Mucosa of rectum (tissue), 2 donors: ENCODE measurements at regions not wholly inside any gene's neighbourhood (a gene's known extent, or its start where the extent isn't known, plus 50 kb on each side); places are given as distances from the start of the nearest gene placed in this dataset.
"Not testable (repeated sequence)": the region's sequence is repeated elsewhere in the genome, so short reads cannot be mapped to it uniquely, and the experiment has no call there.

Source experiments
- H3K27ac ChIP-seq, 2 donors: one replicate each; pipeline ENCODE4 v1.7.0; 2013; ENCODE audit warnings: inconsistent platforms in 2 of 2, low read depth in 2 of 2, low read length in 2 of 2
- H3K27me3 ChIP-seq, 2 donors: one replicate each; pipeline ENCODE4 v1.7.0; 2013; ENCODE audit warnings: low read length in 2 of 2; ENCODE audit not compliant: control insufficient read depth in 2 of 2, insufficient read depth in 2 of 2
- H3K36me3 ChIP-seq, 2 donors: one replicate each; pipeline ENCODE4 v1.7.0; 2013; ENCODE audit warnings: low read length in 2 of 2; ENCODE audit not compliant: control insufficient read depth in 2 of 2, insufficient read depth in 2 of 2
- H3K4me1 ChIP-seq, 2 donors: one replicate each; pipeline ENCODE4 v1.7.0; 2013; ENCODE audit warnings: low read length in 2 of 2, mild to moderate bottlenecking in 1 of 2; ENCODE audit not compliant: control insufficient read depth in 2 of 2, insufficient read depth in 2 of 2
- H3K4me3 ChIP-seq, 2 donors: one replicate each; pipeline ENCODE4 v1.7.0; 2013; ENCODE audit warnings: low read length in 2 of 2
- H3K9ac ChIP-seq, 2 donors: one replicate each; pipeline ENCODE4 v1.7.0; 2013; ENCODE audit warnings: low read length in 2 of 2, low read depth in 1 of 2, mild to moderate bottlenecking in 1 of 2
- H3K9me3 ChIP-seq, 2 donors: one replicate each; pipeline ENCODE4 v1.7.0; 2013; ENCODE audit warnings: low read length in 2 of 2; ENCODE audit not compliant: control insufficient read depth in 2 of 2
- donor health status: healthy.
- donor health status: Normal muscosa, but diverticular disease.

GRCh38 chr10:4239186-4239585, 454.2 kb upstream of the KLF6 start:
- Histone ChIP-seq H3K36me3 (no peaks in the 10 kb centered on the region), H3K27ac (no peak overlapping the region), H3K4me3 (no peak overlapping the region), H3K9ac (no peak overlapping the region), H3K4me1 (no peaks in the 10 kb centered on the region), H3K27me3 (no peaks in the 10 kb centered on the region), H3K9me3 (no peaks in the 10 kb centered on the region)

GRCh38 chr10:4236905-4237304, 451.9 kb upstream of the KLF6 start:
- not testable (repeated sequence) for H3K9ac ChIP-seq, H3K9me3 ChIP-seq, H3K36me3 ChIP-seq, H3K4me3 ChIP-seq, H3K4me1 ChIP-seq, H3K27me3 ChIP-seq, H3K27ac ChIP-seq

GRCh38 chr10:4234661-4235060, 449.7 kb upstream of the KLF6 start:
- Histone ChIP-seq H3K9me3 (no peaks in the 10 kb centered on the region), H3K36me3 (no peaks in the 10 kb centered on the region), H3K4me3 (no peak overlapping the region), H3K27me3 (no peaks in the 10 kb centered on the region), H3K27ac (no peak overlapping the region), H3K9ac (no peak overlapping the region), H3K4me1 (no peaks in the 10 kb centered on the region)

- H3K27me3 ChIP-seq = no peaks in the 10 kb centered on the region
- H3K36me3 ChIP-seq = no peaks in the 10 kb centered on the region
- H3K9me3 ChIP-seq = no peaks in the 10 kb centered on the region
- H3K9ac ChIP-seq = no peak overlapping the region
- no peaks in the 10 kb centered on the region for H3K4me1 ChIP-seq
- H3K27ac ChIP-seq = no peak overlapping the region
- no peak overlapping the region for H3K4me3 ChIP-seq
Measured at GRCh38 chr10:4231439-4231838, 446.4 kb upstream of the KLF6 start.

- Histone ChIP-seq H3K9me3 (no peaks in the 10 kb centered on the region), H3K4me1 (no peaks in the 10 kb centered on the region), H3K27ac (no peak overlapping the region), H3K4me3 (no peak overlapping the region), H3K27me3 (no peaks in the 10 kb centered on the region), H3K36me3 (no peaks in the 10 kb centered on the region), H3K9ac (no peak overlapping the region)
Measured at GRCh38 chr10:4230036-4230435, 445.0 kb upstream of the KLF6 start.

GRCh38 chr10:4229106-4229505, 444.1 kb upstream of the KLF6 start:
- Histone ChIP-seq H3K4me1 (no peaks in the 10 kb centered on the region), H3K27ac (no peak overlapping the region), H3K36me3 (no peaks in the 10 kb centered on the region), H3K27me3 (no peaks in the 10 kb centered on the region), H3K4me3 (no peak overlapping the region), H3K9me3 (no peaks in the 10 kb centered on the region), H3K9ac (no peak overlapping the region)

- Histone ChIP-seq H3K27me3 (no peaks in the 10 kb centered on the region), H3K27ac (no peak overlapping the region), H3K36me3 (no peaks in the 10 kb centered on the region), H3K4me3 (no peak overlapping the region), H3K9me3 (no peaks in the 10 kb centered on the region), H3K9ac (no peak overlapping the region), H3K4me1 (no peaks in the 10 kb centered on the region)
Measured at GRCh38 chr10:4227586-4227985, 442.6 kb upstream of the KLF6 start.

GRCh38 chr10:4226941-4227540, 442.0 kb upstream of the KLF6 start:
- H3K9me3 ChIP-seq = no peaks in the 10 kb centered on the region
- H3K4me3 ChIP-seq = no peak overlapping the region
- H3K4me1 ChIP-seq = no peaks in the 10 kb centered on the region
- H3K36me3 ChIP-seq = no peaks in the 10 kb centered on the region
- no peak overlapping the region for H3K9ac ChIP-seq
- H3K27me3 ChIP-seq = no peaks in the 10 kb centered on the region
- no peak overlapping the region for H3K27ac ChIP-seq

- Histone ChIP-seq H3K9me3 (no peaks in the 10 kb centered on the region), H3K27ac (no peak overlapping the region), H3K9ac (no peak overlapping the region), H3K27me3 (no peaks in the 10 kb centered on the region), H3K4me3 (no peak overlapping the region), H3K36me3 (no peaks in the 10 kb centered on the region), H3K4me1 (no peaks in the 10 kb centered on the region)
Measured at GRCh38 chr10:4224178-4224577, 439.2 kb upstream of the KLF6 start.

- H3K4me3 ChIP-seq, H3K9me3 ChIP-seq, H3K9ac ChIP-seq, H3K27ac ChIP-seq, H3K27me3 ChIP-seq, H3K36me3 ChIP-seq: not testable (repeated sequence)
- peaks cover 11 to 12% of the 10 kb centered on the region in 2 donors for H3K4me1 ChIP-seq
Measured at GRCh38 chr10:4221310-4221709, 436.3 kb upstream of the KLF6 start.

- Histone ChIP-seq H3K27me3 (no peaks in the 10 kb centered on the region), H3K27ac (no peak overlapping the region), H3K9ac (no peak overlapping the region), H3K4me3 (peak overlapping the region in 1 of 2 donors; percentile 0), H3K4me1 (peaks cover 16 to 25% of the 10 kb centered on the region in 2 donors), H3K36me3 (no peaks in the 10 kb centered on the region), H3K9me3 (no peaks in the 10 kb centered on the region)
Measured at GRCh38 chr10:4219901-4220300, 434.9 kb upstream of the KLF6 start.
